ENCODE measurements at regions not wholly inside any gene's neighbourhood (a gene's known extent, or its start where the extent isn't known, plus 50 kb on each side); places are given as distances from the start of the nearest gene placed in this dataset.

DNA sequence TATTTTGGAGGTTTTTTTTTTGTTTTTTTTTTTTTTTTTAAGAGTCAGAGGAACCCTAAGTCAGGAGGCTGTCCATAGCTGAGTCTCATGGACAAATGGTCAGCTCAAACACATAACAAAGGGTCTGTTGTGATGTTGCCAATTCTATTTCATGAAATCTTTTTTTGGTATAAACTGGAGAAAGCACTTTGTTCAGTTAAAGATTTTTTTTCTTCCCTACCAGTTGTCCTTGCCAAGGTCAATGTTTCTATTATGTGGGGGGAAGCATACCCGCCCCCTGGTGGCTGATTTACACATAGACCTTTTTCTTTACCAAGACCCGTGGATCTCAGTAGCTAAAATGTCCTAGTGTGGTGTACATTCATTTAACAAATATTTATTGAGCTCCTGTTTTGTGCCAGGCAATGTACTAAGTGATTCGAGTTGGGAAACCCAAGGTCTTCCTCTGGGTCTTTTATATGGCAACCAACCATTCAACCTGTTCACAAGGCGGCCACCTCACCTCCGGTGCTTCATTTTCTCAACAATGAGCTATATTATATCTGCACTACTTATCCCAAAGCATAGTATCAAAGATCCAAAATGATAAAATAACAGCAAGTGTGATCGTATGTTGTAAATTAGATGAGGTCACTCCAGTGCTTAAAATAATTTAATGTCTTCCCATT, 214.5 kb downstream of the PAH start:
- peak in 1 of 2 donors; percentile 61 for ATAC-seq
- no peak for DNase-seq
- intact Hi-C loops (cut with DNase I): no loop called here
- Histone ChIP-seq H3K36me3 (no peaks in the 10 kb centered on the region), H3K4me1 (no peaks in the 10 kb centered on the region), H3K4me3 (no peak overlapping the region), H3K9me3 (no peaks in the 10 kb centered on the region), H3K27ac (no peak overlapping the region), H3K27me3 (ENCODE audit: low read depth) (no peaks in the 10 kb centered on the region)
- peak; percentile 51 for TF ChIP-seq CTCF (IDR thresholded peaks at IDR 0.05)

- no peak for DNase-seq
- H3K27ac ChIP-seq: no peak overlapping the region
- ATAC-seq: no peak
- H3K4me1 ChIP-seq: no peaks in the 10 kb centered on the region
- no peak for TF ChIP-seq CTCF (IDR thresholded peaks at IDR 0.05)
- intact Hi-C loops (cut with DNase I): no loop called here
- no peaks in the 10 kb centered on the region for H3K27me3 ChIP-seq (ENCODE audit: low read depth)
- H3K36me3 ChIP-seq: no peaks in the 10 kb centered on the region
- H3K4me3 ChIP-seq: no peak overlapping the region
- peaks cover 4% of the 10 kb centered on the region for H3K9me3 ChIP-seq
Measured at GRCh38 chr12:102696045-102696444, 215.7 kb upstream of the IGF1 start.

DNA sequence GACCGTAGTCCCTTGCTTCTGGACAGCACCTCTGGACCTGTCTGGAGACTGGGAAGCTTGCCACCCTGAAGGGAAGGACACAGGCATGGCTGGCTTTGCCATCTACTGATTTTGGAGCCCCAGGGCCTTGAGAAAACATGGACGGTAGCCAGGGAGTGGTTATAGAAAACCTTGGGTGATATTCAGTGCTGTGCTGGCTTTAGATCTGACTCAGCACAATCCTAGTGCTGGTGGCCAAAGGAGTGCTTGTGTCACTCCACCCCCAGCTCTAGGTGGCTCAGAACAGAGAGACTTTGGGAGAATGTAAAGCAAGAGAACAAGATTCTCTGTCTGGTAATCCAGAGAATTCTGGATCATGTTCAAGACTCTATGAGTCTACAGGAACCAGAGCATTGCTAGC, 214.5 kb upstream of the IGF1 start:
- H3K9me3 ChIP-seq: peaks cover 4% of the 10 kb centered on the region
- no peaks in the 10 kb centered on the region for H3K4me1 ChIP-seq
- no peak overlapping the region for H3K4me3 ChIP-seq
- no peaks in the 10 kb centered on the region for H3K36me3 ChIP-seq
- intact Hi-C loops (cut with DNase I): no loop called here
- ATAC-seq (no peak), DNase-seq (no peak)
- no peak for TF ChIP-seq CTCF (IDR thresholded peaks at IDR 0.05)
- H3K27me3 ChIP-seq (ENCODE audit: low read depth): no peaks in the 10 kb centered on the region
- H3K27ac ChIP-seq: no peak overlapping the region

- Histone ChIP-seq H3K9me3 (peaks cover 4% of the 10 kb centered on the region), H3K4me1 (no peaks in the 10 kb centered on the region), H3K27me3 (ENCODE audit: low read depth) (no peaks in the 10 kb centered on the region), H3K27ac (no peak overlapping the region), H3K36me3 (no peaks in the 10 kb centered on the region), H3K4me3 (no peak overlapping the region)
- ATAC-seq (no peak), DNase-seq (no peak)
- TF ChIP-seq CTCF (IDR thresholded peaks at IDR 0.05): no peak
- intact Hi-C loops (cut with DNase I): no loop called here
Measured at GRCh38 chr12:102691773-102692555, 211.6 kb upstream of the IGF1 start.

DNA sequence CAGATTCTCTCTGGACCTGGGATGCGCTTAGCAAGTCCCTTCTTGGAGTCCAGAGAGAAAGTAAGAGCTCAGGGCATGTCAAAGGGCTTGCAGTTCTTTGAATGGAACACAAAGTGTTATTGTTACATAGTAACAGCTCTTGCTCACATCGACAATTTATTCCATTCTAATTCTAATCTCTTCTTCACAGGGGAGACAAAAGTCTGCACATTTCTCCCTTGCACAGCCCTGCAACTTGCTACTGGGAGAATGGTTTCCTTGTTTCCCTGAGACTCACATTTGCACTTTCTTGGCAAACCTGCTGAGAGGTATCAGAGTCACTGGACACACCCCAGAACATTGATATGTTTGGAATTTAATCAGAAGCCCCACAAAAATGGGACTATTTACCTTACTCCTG, 209.9 kb upstream of the IGF1 start:
- Histone ChIP-seq H3K36me3 (no peaks in the 10 kb centered on the region), H3K4me1 (no peaks in the 10 kb centered on the region), H3K4me3 (no peak overlapping the region), H3K27me3 (ENCODE audit: low read depth) (no peaks in the 10 kb centered on the region), H3K9me3 (no peaks in the 10 kb centered on the region), H3K27ac (no peak overlapping the region)
- TF ChIP-seq CTCF (IDR thresholded peaks at IDR 0.05): no peak
- no peak for DNase-seq
- intact Hi-C loops (cut with DNase I): no loop called here
- ATAC-seq: no peak

Measured in lower lobe of right lung (tissue), 2 donors.